GM21737 (cell line): ENCODE measurements at regions not wholly inside any gene's neighbourhood (a gene's known extent, or its start where the extent isn't known, plus 50 kb on each side); places are given as distances from the start of the nearest gene placed in this dataset.

ENCODE experiments used
- ATAC-seq: cut with Tn5 transposase; IDR thresholded peaks from one replicate; pipeline ENCODE4 v1.9.1; 2021; ENCODE audit warnings: mild to moderate bottlenecking, moderate library complexity; ENCODE audit not compliant: unreplicated experiment

DNA sequence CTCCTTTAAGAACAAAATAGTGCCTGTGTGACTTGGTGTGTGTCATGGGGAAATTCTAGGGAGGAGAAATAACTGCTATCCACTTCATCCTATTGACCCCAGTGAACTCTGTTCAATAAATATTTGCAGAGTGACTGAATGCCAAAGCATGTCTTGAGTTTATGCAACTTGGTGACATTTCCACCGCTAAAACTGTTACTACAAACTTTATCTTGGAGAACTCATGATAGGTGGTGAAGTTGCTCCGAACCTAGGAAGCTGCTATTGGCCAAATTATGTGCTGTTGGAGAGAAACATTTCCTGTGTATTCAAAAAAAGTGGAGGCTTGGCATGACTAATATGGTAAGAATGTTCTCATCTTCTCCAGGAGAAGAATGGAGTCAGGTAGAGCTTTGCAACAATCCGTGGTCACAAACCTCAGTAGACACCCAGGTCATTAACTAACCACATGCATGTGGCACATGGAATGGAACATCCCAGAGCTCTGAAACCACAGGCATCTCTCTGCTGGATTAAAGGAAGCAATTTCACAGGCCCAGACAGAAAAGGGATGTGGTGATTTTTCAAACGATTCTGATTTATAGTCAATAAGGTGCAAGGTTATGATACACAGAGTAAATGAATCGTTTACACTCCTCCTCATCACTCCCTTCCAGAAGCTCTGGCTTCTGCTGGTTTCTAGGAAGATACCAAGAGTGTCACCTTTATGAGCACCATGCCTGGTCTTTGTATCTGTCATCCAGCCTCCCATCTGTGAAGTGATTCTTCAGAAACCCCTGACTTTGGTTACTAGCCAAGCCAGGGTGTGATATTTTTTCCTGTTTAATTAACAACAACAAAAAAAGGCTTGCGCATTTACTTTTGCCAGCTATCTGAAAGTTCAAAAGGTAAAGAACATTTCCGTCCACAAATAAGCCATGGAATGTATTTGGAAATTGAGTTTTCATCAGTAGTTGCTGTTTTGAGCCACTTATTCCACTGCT is 361.1 kb downstream of the TGFB2 start:
- ATAC-seq: no peak

GRCh38 chr1:218711001-218711400 is 365.9 kb downstream of the TGFB2 start:
- ATAC-seq: no peak

GRCh38 chr1:218711884-218712674 is 366.9 kb downstream of the TGFB2 start:
- no peak for ATAC-seq

DNA sequence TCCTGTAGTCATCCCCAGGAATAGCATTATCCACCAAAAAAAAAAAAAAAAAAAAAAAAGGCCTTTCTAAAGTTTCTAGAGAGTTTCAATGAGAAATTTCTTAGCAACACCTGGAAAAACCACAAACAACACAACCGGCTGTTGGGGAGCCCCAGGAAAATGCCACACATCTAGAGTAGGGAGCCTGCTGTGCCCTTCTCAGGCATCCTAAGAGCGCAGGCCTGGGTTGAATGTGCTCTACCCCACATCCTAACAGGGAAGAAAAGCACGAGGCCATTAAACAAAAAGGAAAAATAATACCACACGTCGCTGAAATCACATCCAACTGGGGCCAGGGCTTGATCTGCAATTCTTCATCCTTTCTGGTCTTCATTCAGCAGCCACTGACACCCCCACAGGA is 367.5 kb downstream of the TGFB2 start:
- no peak for ATAC-seq

- ATAC-seq: no peak
Measured at GRCh38 chr1:218715961-218716669, 371.0 kb downstream of the TGFB2 start.

DNA sequence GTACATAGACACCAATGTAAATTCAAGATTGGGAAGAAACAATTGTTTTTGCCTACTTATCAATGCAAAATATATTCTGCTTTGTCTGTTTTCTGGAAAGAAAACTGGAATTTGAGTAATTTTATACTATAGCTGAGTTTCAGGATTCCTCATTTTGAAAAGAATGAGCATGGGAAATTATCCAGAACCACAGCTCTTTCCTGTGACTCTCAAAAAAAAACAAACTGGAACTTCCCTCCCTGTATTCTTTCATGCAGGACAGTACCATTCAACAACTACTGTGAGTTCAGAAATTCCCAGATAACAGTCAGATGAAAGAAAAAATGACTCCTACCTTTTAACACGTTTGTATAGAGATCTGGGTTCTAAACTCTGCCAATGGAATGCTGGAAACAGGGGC is 372.4 kb downstream of the TGFB2 start:
- no peak for ATAC-seq

- ATAC-seq: no peak
Measured at GRCh38 chr1:218718206-218718605, 373.1 kb downstream of the TGFB2 start.

- ATAC-seq: no peak
Measured at GRCh38 chr1:218718977-218719376, 373.8 kb downstream of the TGFB2 start.

GRCh38 chr1:218728898-218729565 is 383.9 kb downstream of the TGFB2 start:
- ATAC-seq: no peak

DNA sequence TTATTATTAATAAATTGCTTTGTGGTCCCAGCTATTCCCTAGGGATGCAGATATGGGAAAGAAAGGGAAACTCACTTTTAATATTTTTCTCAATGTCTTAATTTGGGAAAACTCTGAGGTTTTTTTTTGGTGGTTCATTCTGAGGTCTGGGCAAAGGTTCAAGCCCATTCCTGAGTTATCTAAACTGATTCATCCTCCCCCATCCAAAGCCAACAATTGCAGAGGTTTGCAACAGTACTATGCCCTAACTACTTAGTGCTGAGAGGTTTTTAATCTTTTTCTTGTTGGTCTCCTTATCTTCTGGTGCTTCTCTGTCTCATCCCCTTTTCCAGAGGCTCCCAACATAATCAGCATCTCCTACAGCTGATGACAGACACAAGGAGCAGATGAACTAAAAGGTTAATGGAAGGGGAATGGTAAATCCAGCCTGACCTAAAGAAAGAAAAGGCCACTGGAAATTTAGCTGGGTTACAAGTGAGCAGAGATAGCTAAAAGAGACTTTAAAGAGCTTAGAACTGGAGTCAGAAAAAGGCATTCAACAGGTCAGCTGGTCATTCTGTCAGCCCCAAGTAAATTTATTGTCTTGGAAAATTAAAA is 390.4 kb downstream of the TGFB2 start:
- ATAC-seq: no peak

- no peak for ATAC-seq
Measured at GRCh38 chr1:218739426-218739825, 394.3 kb downstream of the TGFB2 start.

GRCh38 chr1:218741852-218742251 is 396.7 kb downstream of the TGFB2 start:
- ATAC-seq: no peak

- no peak for ATAC-seq
Measured at GRCh38 chr1:218742467-218743262, 397.5 kb downstream of the TGFB2 start.

- ATAC-seq: no peak
Measured at GRCh38 chr1:218743861-218744505, 398.8 kb downstream of the TGFB2 start.

DNA sequence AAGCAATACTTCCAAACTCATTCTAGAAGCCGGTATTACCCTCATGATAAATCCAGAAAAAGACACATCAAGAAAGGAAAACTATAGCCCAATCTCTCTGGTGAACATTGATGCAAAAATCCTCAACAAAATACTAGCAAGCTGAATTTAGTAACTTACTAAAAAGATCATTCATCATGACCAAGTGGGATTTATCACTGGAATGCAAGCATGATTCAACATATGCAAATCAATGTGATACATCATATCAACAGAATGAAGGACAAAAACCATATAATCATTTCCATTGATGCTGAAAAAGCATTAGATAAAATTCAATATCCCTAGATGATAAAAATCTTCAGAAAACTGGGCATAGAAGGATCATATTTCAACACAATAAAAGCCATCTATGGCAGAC is 402.9 kb downstream of the TGFB2 start:
- ATAC-seq: no peak

- no peak for ATAC-seq
Measured at GRCh38 chr1:218750216-218750970, 405.3 kb downstream of the TGFB2 start.

GRCh38 chr1:218751208-218751948 is 406.2 kb downstream of the TGFB2 start:
- ATAC-seq: no peak

DNA sequence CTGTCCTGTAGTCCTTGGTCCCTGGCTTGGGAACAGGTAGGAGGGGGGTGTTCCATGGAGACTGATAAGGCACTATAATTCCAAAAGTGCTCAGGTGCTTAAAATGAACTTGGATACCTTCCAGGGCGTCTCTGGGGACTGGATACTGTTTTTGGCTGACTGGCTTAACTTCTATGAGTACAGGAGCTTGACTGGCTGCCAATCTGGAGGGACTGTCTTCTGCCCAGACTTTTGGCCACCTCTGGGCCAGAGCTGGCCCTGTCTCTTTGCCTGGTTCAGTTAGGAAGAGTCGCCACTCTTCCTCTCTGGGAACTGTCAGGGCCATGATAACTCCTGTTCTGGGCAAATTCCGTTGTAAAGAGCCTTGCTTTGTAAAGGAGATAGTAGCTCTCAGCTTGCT is 407.0 kb downstream of the TGFB2 start:
- ATAC-seq: no peak
